H1 (cell line): ENCODE measurements at regions not wholly inside any gene's neighbourhood (a gene's known extent, or its start where the extent isn't known, plus 50 kb on each side); places are given as distances from the start of the nearest gene placed in this dataset.

Source experiments
- TF ChIP-seq, protein P1 (sequence below): fragments of 300-600 bp; sonication (generic); IDR thresholded peaks from 2 replicates; pipeline ENCODE4 v1.7.1; 2012; ENCODE audit warnings: low read length, moderate library complexity, mild to moderate bottlenecking, inconsistent platforms; ENCODE audit not compliant: insufficient replicate concordance

DNA sequence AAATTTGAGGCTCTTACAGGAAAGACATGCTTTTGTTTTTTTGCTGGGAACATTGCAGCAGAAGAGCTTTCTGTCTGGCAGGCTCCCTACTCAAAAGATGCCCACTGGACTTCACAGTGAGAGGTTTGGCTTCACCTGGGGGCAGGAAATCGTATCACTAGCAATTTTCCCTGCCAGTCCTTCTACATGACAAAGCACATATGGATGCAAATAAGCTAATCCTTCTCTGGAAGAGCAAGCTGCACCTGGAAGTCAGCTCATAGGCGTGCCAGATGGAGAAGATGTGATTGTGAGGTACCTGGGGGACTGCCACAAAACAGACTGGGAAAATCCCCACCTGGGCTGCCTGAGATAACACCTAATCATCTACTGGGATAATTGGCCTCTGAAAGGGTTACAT lies 195.0 kb upstream of the CPHXL start (continued):
- TF ChIP-seq, protein P1, sequence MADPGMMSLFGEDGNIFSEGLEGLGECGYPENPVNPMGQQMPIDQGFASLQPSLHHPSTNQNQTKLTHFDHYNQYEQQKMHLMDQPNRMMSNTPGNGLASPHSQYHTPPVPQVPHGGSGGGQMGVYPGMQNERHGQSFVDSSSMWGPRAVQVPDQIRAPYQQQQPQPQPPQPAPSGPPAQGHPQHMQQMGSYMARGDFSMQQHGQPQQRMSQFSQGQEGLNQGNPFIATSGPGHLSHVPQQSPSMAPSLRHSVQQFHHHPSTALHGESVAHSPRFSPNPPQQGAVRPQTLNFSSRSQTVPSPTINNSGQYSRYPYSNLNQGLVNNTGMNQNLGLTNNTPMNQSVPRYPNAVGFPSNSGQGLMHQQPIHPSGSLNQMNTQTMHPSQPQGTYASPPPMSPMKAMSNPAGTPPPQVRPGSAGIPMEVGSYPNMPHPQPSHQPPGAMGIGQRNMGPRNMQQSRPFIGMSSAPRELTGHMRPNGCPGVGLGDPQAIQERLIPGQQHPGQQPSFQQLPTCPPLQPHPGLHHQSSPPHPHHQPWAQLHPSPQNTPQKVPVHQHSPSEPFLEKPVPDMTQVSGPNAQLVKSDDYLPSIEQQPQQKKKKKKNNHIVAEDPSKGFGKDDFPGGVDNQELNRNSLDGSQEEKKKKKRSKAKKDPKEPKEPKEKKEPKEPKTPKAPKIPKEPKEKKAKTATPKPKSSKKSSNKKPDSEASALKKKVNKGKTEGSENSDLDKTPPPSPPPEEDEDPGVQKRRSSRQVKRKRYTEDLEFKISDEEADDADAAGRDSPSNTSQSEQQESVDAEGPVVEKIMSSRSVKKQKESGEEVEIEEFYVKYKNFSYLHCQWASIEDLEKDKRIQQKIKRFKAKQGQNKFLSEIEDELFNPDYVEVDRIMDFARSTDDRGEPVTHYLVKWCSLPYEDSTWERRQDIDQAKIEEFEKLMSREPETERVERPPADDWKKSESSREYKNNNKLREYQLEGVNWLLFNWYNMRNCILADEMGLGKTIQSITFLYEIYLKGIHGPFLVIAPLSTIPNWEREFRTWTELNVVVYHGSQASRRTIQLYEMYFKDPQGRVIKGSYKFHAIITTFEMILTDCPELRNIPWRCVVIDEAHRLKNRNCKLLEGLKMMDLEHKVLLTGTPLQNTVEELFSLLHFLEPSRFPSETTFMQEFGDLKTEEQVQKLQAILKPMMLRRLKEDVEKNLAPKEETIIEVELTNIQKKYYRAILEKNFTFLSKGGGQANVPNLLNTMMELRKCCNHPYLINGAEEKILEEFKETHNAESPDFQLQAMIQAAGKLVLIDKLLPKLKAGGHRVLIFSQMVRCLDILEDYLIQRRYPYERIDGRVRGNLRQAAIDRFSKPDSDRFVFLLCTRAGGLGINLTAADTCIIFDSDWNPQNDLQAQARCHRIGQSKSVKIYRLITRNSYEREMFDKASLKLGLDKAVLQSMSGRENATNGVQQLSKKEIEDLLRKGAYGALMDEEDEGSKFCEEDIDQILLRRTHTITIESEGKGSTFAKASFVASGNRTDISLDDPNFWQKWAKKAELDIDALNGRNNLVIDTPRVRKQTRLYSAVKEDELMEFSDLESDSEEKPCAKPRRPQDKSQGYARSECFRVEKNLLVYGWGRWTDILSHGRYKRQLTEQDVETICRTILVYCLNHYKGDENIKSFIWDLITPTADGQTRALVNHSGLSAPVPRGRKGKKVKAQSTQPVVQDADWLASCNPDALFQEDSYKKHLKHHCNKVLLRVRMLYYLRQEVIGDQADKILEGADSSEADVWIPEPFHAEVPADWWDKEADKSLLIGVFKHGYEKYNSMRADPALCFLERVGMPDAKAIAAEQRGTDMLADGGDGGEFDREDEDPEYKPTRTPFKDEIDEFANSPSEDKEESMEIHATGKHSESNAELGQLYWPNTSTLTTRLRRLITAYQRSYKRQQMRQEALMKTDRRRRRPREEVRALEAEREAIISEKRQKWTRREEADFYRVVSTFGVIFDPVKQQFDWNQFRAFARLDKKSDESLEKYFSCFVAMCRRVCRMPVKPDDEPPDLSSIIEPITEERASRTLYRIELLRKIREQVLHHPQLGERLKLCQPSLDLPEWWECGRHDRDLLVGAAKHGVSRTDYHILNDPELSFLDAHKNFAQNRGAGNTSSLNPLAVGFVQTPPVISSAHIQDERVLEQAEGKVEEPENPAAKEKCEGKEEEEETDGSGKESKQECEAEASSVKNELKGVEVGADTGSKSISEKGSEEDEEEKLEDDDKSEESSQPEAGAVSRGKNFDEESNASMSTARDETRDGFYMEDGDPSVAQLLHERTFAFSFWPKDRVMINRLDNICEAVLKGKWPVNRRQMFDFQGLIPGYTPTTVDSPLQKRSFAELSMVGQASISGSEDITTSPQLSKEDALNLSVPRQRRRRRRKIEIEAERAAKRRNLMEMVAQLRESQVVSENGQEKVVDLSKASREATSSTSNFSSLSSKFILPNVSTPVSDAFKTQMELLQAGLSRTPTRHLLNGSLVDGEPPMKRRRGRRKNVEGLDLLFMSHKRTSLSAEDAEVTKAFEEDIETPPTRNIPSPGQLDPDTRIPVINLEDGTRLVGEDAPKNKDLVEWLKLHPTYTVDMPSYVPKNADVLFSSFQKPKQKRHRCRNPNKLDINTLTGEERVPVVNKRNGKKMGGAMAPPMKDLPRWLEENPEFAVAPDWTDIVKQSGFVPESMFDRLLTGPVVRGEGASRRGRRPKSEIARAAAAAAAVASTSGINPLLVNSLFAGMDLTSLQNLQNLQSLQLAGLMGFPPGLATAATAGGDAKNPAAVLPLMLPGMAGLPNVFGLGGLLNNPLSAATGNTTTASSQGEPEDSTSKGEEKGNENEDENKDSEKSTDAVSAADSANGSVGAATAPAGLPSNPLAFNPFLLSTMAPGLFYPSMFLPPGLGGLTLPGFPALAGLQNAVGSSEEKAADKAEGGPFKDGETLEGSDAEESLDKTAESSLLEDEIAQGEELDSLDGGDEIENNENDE = no peak
